IMR-90 (cell line): ENCODE measurements at regions not wholly inside any gene's neighbourhood (a gene's known extent, or its start where the extent isn't known, plus 50 kb on each side); places are given as distances from the start of the nearest gene placed in this dataset.

Source experiments
- ATAC-seq: fragments of 200-7000 bp; cut with Tn5 transposase; 2 replicates; pipeline ENCODE4 v1.9.1; 2020; ENCODE audit warnings: low read depth, mild to moderate bottlenecking, moderate library complexity
- BruUV-seq: library from RNA; stranded (reverse); fragments of 400-500 nt; replicated peaks from 2 replicates; lab custom pipeline; 2021; lab: Mats Ljungman, UMichigan
- CTCF ChIA-PET: fragments of 300-600 bp; formaldehyde crosslinking; extraction: SDS; loops from one replicate; lab custom pipeline; 2021; ENCODE audit warnings: antibody characterized with exemption; lab: Yijun Ruan, JAX
- POLR2A ChIA-PET: fragments of 300-600 bp; sonication (Branson Sonifier 250); formaldehyde crosslinking; loops from one replicate; lab custom pipeline; 2022; ENCODE audit warnings: antibody characterized with exemption; ENCODE audit not compliant: unreplicated experiment; lab: Charles Lee
- DNase-seq: peaks from one replicate; pipeline ENCODE4 v3.0.0; 2013
- H2AFZ ChIP-seq: replicated peaks from 2 replicates; pipeline ENCODE3; 2013; ENCODE audit warnings: low read length, mild to moderate bottlenecking; ENCODE audit not compliant: poor library complexity
- H2AK5ac ChIP-seq: 2 replicates; pipeline ENCODE4 v1.6.1; 2013; ENCODE audit warnings: low read depth, low read length, inconsistent platforms
- H2AK9ac ChIP-seq: replicated peaks from 2 replicates; pipeline ENCODE3; 2013; ENCODE audit warnings: mild to moderate bottlenecking, low read depth, low read length, moderate library complexity; ENCODE audit not compliant: poor library complexity
- H2BK120ac ChIP-seq: 2 replicates; pipeline ENCODE4 v1.6.1; 2013; ENCODE audit warnings: low read depth, low read length, inconsistent platforms
- H2BK15ac ChIP-seq: 3 replicates; pipeline ENCODE4 v1.6.1; 2013; ENCODE audit warnings: low read depth, low read length, inconsistent platforms
- H2BK20ac ChIP-seq: 2 replicates; pipeline ENCODE4 v1.6.1; 2013; ENCODE audit warnings: low read depth, mild to moderate bottlenecking, inconsistent platforms, low read length, moderate library complexity
- H2BK5ac ChIP-seq: 2 replicates; pipeline ENCODE4 v1.6.1; 2013; ENCODE audit warnings: mild to moderate bottlenecking, low read depth, low read length, inconsistent platforms; ENCODE audit not compliant: poor library complexity, severe bottlenecking
- H3K14ac ChIP-seq: replicated peaks from 2 replicates; pipeline ENCODE4 v1.6.1; 2013; ENCODE audit warnings: low read depth, low read length, inconsistent platforms
- H3K18ac ChIP-seq: 2 replicates; pipeline ENCODE4 v1.6.1; 2013; ENCODE audit warnings: low read depth, low read length, control low read depth
- H3K23ac ChIP-seq: 2 replicates; pipeline ENCODE4 v1.6.1; 2013; ENCODE audit warnings: low read depth, low read length, inconsistent platforms
- H3K27ac ChIP-seq: 2 replicates; pipeline ENCODE4 v1.5.1; 2013; ENCODE audit warnings: mild to moderate bottlenecking, control low read depth, low read length; ENCODE audit not compliant: insufficient read depth
- H3K27me3 ChIP-seq: 2 replicates; pipeline ENCODE4 v1.6.1; 2013; ENCODE audit warnings: low read length; ENCODE audit not compliant: control insufficient read depth, insufficient read depth
- H3K36me3 ChIP-seq: 2 replicates; pipeline ENCODE4 v1.6.1; 2013; ENCODE audit warnings: low read length, mixed read lengths; ENCODE audit not compliant: control insufficient read depth, insufficient read depth
- H3K4ac ChIP-seq: 2 replicates; pipeline ENCODE4 v1.6.1; 2013; ENCODE audit warnings: low read depth, low read length, inconsistent platforms
- H3K4me1 ChIP-seq: 2 replicates; pipeline ENCODE4 v1.6.1; 2013; ENCODE audit warnings: low read length, mixed read lengths; ENCODE audit not compliant: control insufficient read depth, insufficient read depth
- H3K4me2 ChIP-seq: 2 replicates; pipeline ENCODE4 v1.6.1; 2013; ENCODE audit warnings: low read depth, mild to moderate bottlenecking, control low read depth, low read length, moderate library complexity
- H3K4me3 ChIP-seq: 2 replicates; pipeline ENCODE4 v1.5.1; 2013; ENCODE audit warnings: low read depth, mild to moderate bottlenecking, control low read depth, low read length, moderate library complexity; ENCODE audit not compliant: insufficient read depth
- H3K56ac ChIP-seq: 2 replicates; pipeline ENCODE4 v1.6.1; 2013; ENCODE audit warnings: low read length, inconsistent platforms; ENCODE audit not compliant: insufficient read depth; ENCODE audit errors: extremely low read depth
- H3K79me1 ChIP-seq, 2 experiments: 2 replicates each; pipeline ENCODE4 v1.6.1; 2013; ENCODE audit warnings: low read length in 2 of 2, inconsistent platforms in 1 of 2, low read depth in 1 of 2
- H3K9ac ChIP-seq: 2 replicates; pipeline ENCODE4 v1.6.1; 2013; ENCODE audit warnings: low read depth, low read length, control low read depth
- H3K9me1 ChIP-seq: 2 replicates; pipeline ENCODE4 v1.6.1; 2013; ENCODE audit warnings: low read length, inconsistent platforms; ENCODE audit not compliant: insufficient read depth
- H3K9me3 ChIP-seq: 2 replicates; pipeline ENCODE4 v1.6.1; 2013; ENCODE audit warnings: low read length; ENCODE audit not compliant: control insufficient read depth, insufficient read depth
- H4K20me1 ChIP-seq: 2 replicates; pipeline ENCODE4 v1.6.1; 2013; ENCODE audit warnings: low read length, inconsistent platforms; ENCODE audit not compliant: insufficient read depth
- H4K5ac ChIP-seq: 2 replicates; pipeline ENCODE4 v1.6.1; 2013; ENCODE audit warnings: mild to moderate bottlenecking, low read depth, low read length, control low read depth
- H4K8ac ChIP-seq, 2 experiments: 2 replicates each; pipeline ENCODE4 v1.6.1; 2013; ENCODE audit warnings: low read depth in 2 of 2, low read length in 2 of 2, control low read depth in 1 of 2, inconsistent platforms in 1 of 2
- H4K91ac ChIP-seq: 2 replicates; pipeline ENCODE4 v1.6.1; 2013; ENCODE audit warnings: low read depth, low read length, inconsistent platforms; ENCODE audit not compliant: insufficient read depth
- BHLHE40 ChIP-seq: fragments of 150-350 bp; IDR thresholded peaks from 2 replicates; pipeline ENCODE4 v1.6.1; 2016; ENCODE audit warnings: mild to moderate bottlenecking, low read depth, low read length
- CEBPB ChIP-seq: IDR thresholded peaks from 2 replicates; pipeline ENCODE4 v1.6.1; 2012; ENCODE audit warnings: low read depth, low read length, improper control_type of control experiment
- CHD1 ChIP-seq: IDR thresholded peaks from 2 replicates; pipeline ENCODE4 v1.6.1; 2012; ENCODE audit warnings: low read depth, low read length, improper control_type of control experiment
- MAFK ChIP-seq: IDR thresholded peaks from 2 replicates; pipeline ENCODE4 v1.6.1; 2012; ENCODE audit warnings: low read depth, low read length, improper control_type of control experiment
- MAZ ChIP-seq: IDR thresholded peaks from 2 replicates; pipeline ENCODE4 v1.6.1; 2012; ENCODE audit warnings: low read depth, mild to moderate bottlenecking, low read length, improper control_type of control experiment, moderate library complexity, borderline replicate concordance
- NFE2L2 ChIP-seq: fragments of 150-350 bp; IDR thresholded peaks from 2 replicates; pipeline ENCODE4 v1.6.1; 2016; ENCODE audit warnings: low read depth, mild to moderate bottlenecking, low read length
- SMC3 ChIP-seq: fragments of 150-350 bp; IDR thresholded peaks from 2 replicates; pipeline ENCODE4 v1.6.1; 2016; ENCODE audit warnings: low read depth, mild to moderate bottlenecking, antibody characterized with exemption, low read length, moderate library complexity
- WGBS, 2 experiments: methylation state at CpG; one replicate each; pipeline versions ENCODE4 v1.1.5 to v1.1.7; 2013; ENCODE audit warnings: missing lambda C conversion rate in 2 of 2; ENCODE audit not compliant: insufficient read length in 1 of 2; ENCODE audit errors: extremely low coverage in 2 of 2; 5-methylcytosine and 5-hydroxymethylcytosine counted together
- dilution Hi-C: fragments of 300-500 bp; cut with HindIII; formaldehyde crosslinking; loops from one replicate; pipeline ENCODE4 v1.14.3; 2018; ENCODE audit warnings: low sequenced_read_pairs; ENCODE audit not compliant: unreplicated experiment
- in situ Hi-C: fragments of 300-500 bp; cut with MboI; formaldehyde crosslinking; loops from 3 replicates; pipeline ENCODE4 v1.14.3; 2019; ENCODE audit warnings: low sequenced_read_pairs, inconsistent platforms, mixed read lengths
- intact Hi-C: fragments of 100-400 bp; cut with micrococcal nuclease; formaldehyde crosslinking; loops from 2 replicates; pipeline ENCODE4 v1.10.0; 2022

DNA sequence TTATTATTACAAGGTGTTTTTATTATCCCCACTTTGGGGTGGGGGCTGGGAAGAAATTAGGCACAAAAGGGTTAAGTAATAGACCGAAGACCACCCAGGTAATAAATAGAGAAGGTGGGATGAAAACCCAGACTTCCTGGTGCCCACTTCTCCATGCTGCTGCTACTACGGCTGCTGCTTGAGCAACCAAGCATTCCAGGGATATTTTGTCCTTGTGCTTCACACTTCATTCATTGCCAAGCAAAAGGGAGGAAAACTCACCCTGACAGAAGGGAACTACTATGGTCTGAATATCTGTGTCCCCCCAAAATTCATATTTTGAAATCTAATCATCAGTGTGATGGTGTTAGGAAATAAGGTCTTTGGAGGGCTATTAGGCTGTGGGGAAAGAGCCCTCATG lies 470.9 kb upstream of the API5 start:
- H3K56ac ChIP-seq = no peak overlapping the region

More for the DNA sequence above, 470.9 kb upstream of the API5 start:
- H3K4me1 ChIP-seq = no peaks in the 10 kb centered on the region
- no peak overlapping the region for H4K8ac ChIP-seq
- H2AK5ac ChIP-seq = no peak overlapping the region
- ATAC-seq = no peak
- intact Hi-C loops (no loop called here), dilution Hi-C loops (no loop called here), in situ Hi-C loops (no loop called here)
- H3K27ac ChIP-seq = no peak overlapping the region
- H3K36me3 ChIP-seq = no peaks in the 10 kb centered on the region
- no peak overlapping the region for H2BK20ac ChIP-seq
- H3K9me1 ChIP-seq = no peaks in the 10 kb centered on the region
- no peak overlapping the region for H3K4me2 ChIP-seq
- H3K4me3 ChIP-seq = no peak overlapping the region
- H2BK15ac ChIP-seq = no peak overlapping the region
- ChIA-PET POLR2A (no interaction called here), CTCF (no interaction called here)
- H3K18ac ChIP-seq = no peak overlapping the region
- no peak overlapping the region for H2BK5ac ChIP-seq
- no peak overlapping the region for H3K14ac ChIP-seq
- H3K79me1 ChIP-seq = no peaks in the 10 kb centered on the region
- 0 out of 2 replicates have a peak, but pooled peaks cover 2% of the 10 kb centered on the region for H3K9me3 ChIP-seq
- no peak for DNase-seq
- no CpG with 5 or more reads among the region's 2 CpGs for WGBS, 2 experiments
- H2BK120ac ChIP-seq = no peak overlapping the region
- H2AK9ac ChIP-seq = no peak overlapping the region
- no peak overlapping the region for H4K91ac ChIP-seq
- no peak overlapping the region for H4K5ac ChIP-seq
- no peak overlapping the region for H3K23ac ChIP-seq
- H3K27me3 ChIP-seq = no peaks in the 10 kb centered on the region
- H3K4ac ChIP-seq = no peak overlapping the region
- H3K9ac ChIP-seq = no peak overlapping the region
- TF ChIP-seq SMC3 (no peak), MAFK (no peak), NFE2L2 (no peak), CHD1 (no peak), MAZ (no peak), CEBPB (no peak), BHLHE40 (no peak)
- no peaks in the 10 kb centered on the region for H4K20me1 ChIP-seq
- no peak overlapping the region for H2AFZ ChIP-seq
- no TSS peak for BruUV-seq
